ENCODE measurements at regions not wholly inside any gene's neighbourhood (a gene's known extent, or its start where the extent isn't known, plus 50 kb on each side); places are given as distances from the start of the nearest gene placed in this dataset.

DNA sequence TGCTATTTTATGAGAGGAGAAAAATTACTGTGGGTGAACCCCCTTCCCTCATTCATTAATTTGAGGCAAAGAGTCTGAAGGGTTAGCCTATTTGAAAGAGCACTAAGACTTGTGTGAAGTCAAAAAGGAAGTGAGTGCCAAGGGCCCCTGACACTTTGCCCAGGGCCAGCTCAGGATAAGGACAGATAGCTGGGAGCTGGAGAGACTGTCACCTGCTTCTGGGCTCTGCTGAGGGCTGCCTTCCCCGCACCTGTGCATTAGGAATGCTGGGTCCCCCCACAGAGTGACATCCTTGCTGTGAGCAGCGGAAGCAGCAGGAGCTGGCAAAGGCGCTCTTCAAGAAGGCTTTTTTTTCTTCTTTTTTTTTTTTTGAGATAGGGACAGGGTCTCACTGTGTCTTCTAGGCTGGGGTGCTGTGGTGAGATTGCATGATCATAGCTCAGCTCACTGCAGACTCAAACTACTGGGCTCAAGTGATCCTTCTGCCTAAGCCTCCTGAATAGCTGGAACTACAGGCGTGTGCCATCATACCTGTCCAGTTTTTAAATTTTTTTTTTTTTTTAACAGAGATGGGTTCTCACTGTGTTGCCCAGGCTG is 148.3 kb downstream of the AQP4 start:
- H3K36me3 Mint-ChIP-seq: no peaks in the 10 kb centered on the region
- Histone ChIP-seq H3K4me1 (ENCODE audit: insufficient read depth, low read length) (no peaks in the 10 kb centered on the region), H3K9me3 (ENCODE audit: low read length) (no peaks in the 10 kb centered on the region), H3K36me3 (ENCODE audit: insufficient read depth, low read length) (no peaks in the 10 kb centered on the region), H3K4me3 (ENCODE audit: low read length) (no peak overlapping the region), H3K27ac (ENCODE audit: low read depth, low read length) (no peak overlapping the region), H3K27me3 (ENCODE audit: insufficient read depth, low read length, poor library complexity, severe bottlenecking) (no peaks in the 10 kb centered on the region)
- H3K27me3 Mint-ChIP-seq: no peaks in the 10 kb centered on the region
- ChIA-PET CTCF (no interaction called here), POLR2A (no interaction called here)
- no peak for DNase-seq
- no peaks in the 10 kb centered on the region for H3K9me3 Mint-ChIP-seq
- no peak overlapping the region for H3K4me3 Mint-ChIP-seq
- no peaks in the 10 kb centered on the region for H3K4me1 Mint-ChIP-seq
- no peak overlapping the region for H3K27ac Mint-ChIP-seq

DNA sequence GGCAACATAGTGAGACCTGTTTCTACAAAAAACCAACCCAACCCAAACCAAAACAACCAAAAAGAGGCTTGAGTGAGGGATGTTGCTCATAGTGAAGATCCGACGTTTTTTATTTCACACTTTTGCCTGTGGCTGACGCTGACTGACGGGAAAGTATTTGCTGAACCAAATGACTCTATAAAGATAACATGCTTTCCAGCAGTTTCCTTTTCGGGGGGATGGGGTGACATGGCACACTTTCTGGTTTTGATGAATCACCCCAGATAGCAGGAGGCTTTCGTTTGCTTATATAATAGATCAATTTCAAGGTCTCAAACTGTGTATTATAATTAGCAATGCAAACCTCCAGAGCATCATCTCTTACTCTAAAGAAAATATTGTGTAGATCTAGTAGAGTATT is 150.8 kb downstream of the AQP4 start:
- Histone ChIP-seq H3K4me3 (ENCODE audit: low read length) (no peak overlapping the region), H3K9me3 (ENCODE audit: low read length) (no peaks in the 10 kb centered on the region), H3K4me1 (ENCODE audit: insufficient read depth, low read length) (no peaks in the 10 kb centered on the region), H3K27me3 (ENCODE audit: insufficient read depth, low read length, poor library complexity, severe bottlenecking) (no peaks in the 10 kb centered on the region), H3K27ac (ENCODE audit: low read depth, low read length) (no peak overlapping the region), H3K36me3 (ENCODE audit: insufficient read depth, low read length) (no peaks in the 10 kb centered on the region)
- Mint-ChIP-seq H3K9me3 (no peaks in the 10 kb centered on the region), H3K27me3 (peaks cover 2 to 4% of the 10 kb centered on the region in 2 donors), H3K27ac (no peak overlapping the region), H3K4me1 (peaks cover 0 to 1% (median 0%) of the 10 kb centered on the region in 3 donors), H3K36me3 (no peaks in the 10 kb centered on the region), H3K4me3 (no peak overlapping the region)
- ChIA-PET CTCF (no interaction called here), POLR2A (no interaction called here)
- DNase-seq: no peak

DNA sequence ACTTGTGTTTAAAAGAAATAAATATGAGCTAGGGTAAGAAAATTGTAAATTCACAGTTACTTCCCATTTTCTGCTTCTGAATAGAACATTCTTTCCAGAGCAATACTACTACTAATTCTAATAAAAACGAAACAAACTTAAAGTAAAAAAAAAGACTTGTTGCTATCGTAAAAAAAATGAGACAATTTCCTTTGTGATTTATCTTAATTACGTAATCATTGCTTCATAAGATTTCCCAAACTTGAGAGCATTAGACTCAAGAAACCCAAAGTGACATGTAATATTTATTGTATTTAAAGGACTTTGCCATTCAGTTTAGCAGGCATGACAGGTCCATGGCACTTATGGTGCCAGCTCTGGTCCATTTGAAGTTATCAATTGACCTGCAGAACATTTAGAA is 153.8 kb downstream of the AQP4 start:
- no peak overlapping the region for H3K27ac ChIP-seq (ENCODE audit: low read depth, low read length)
- no peaks in the 10 kb centered on the region for H3K27me3 ChIP-seq (ENCODE audit: insufficient read depth, low read length, poor library complexity, severe bottlenecking)
- H3K36me3 Mint-ChIP-seq: no peaks in the 10 kb centered on the region
- ChIA-PET POLR2A (no interaction called here), CTCF (no interaction called here)
- DNase-seq: no peak
- H3K4me1 Mint-ChIP-seq: peaks cover 0 to 1% (median 0%) of the 10 kb centered on the region in 3 donors
- H3K27ac Mint-ChIP-seq: no peak overlapping the region
- no peaks in the 10 kb centered on the region for H3K4me1 ChIP-seq (ENCODE audit: insufficient read depth, low read length)
- H3K36me3 ChIP-seq (ENCODE audit: insufficient read depth, low read length): no peaks in the 10 kb centered on the region
- H3K4me3 Mint-ChIP-seq: no peak overlapping the region
- H3K9me3 ChIP-seq (ENCODE audit: low read length): no peaks in the 10 kb centered on the region
- peaks cover 3 to 4% of the 10 kb centered on the region in 2 donors for H3K27me3 Mint-ChIP-seq
- no peak overlapping the region for H3K4me3 ChIP-seq (ENCODE audit: low read length)
- peaks cover 0 to 3% (median 0%) of the 10 kb centered on the region in 5 donors for H3K9me3 Mint-ChIP-seq

DNA sequence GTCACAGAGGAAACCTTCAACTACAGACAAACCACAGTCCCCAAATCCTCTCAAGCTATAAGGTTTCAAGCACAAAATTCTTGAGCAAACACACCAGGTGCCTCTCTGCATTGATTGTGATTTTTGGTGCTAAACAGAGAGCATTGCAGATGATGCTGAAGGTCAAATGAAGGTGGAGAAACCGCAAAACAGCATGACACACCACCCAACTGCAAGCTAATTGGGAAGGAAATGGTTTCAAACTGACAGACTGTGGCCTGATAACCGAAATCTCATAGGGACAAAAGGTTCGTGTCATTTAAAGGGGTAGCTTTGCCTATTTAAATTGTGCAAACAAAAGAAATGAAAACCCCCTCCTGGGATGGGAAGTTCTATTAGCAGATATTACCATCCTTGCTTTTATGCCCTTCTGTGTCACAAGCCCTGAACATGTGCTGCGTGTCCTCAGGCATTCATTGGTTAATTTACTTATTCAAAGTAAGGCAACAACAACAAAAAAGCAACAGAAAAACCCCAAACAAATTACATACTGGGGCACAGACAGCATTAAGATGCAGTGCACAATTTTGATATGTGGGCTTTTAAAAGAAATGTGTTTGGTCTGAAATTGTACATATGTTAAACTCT is 154.9 kb downstream of the AQP4 start:
- Mint-ChIP-seq H3K9me3 (peaks cover 0 to 3% (median 0%) of the 10 kb centered on the region in 5 donors), H3K36me3 (no peaks in the 10 kb centered on the region), H3K4me3 (no peak overlapping the region), H3K27me3 (peaks cover 3 to 4% of the 10 kb centered on the region in 2 donors), H3K27ac (no peak overlapping the region), H3K4me1 (peaks cover 0 to 1% (median 0%) of the 10 kb centered on the region in 3 donors)
- POLR2A ChIA-PET: no interaction called here
- DNase-seq: no peak
- Histone ChIP-seq H3K4me1 (ENCODE audit: insufficient read depth, low read length) (no peaks in the 10 kb centered on the region), H3K4me3 (ENCODE audit: low read length) (no peak overlapping the region), H3K27me3 (ENCODE audit: insufficient read depth, low read length, poor library complexity, severe bottlenecking) (no peaks in the 10 kb centered on the region), H3K9me3 (ENCODE audit: low read length) (no peaks in the 10 kb centered on the region), H3K36me3 (ENCODE audit: insufficient read depth, low read length) (no peaks in the 10 kb centered on the region), H3K27ac (ENCODE audit: low read depth, low read length) (no peak overlapping the region)
- CTCF ChIA-PET: no interaction called here

DNA sequence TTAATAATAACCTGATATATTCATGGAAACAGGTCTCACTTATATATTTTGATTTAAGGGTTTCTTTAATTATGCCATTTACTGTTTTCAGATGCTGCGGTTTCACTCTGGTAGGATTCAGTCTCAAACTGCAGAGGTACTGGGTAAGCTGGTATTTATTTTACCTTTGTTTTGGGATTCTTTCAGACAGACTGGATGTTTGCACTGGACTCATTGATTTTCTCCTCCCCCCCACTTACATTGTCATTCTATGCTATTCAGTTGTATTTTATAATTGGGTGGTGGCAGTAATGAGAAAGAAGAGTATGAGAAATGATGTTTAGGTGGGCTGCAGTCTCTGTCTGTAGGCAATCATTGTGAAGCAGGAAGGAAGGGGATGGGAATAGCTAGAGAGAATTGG is 155.6 kb downstream of the AQP4 start:
- ChIA-PET CTCF (no interaction called here), POLR2A (no interaction called here)
- H3K27ac ChIP-seq (ENCODE audit: low read depth, low read length): no peak overlapping the region
- no peak overlapping the region for H3K4me3 ChIP-seq (ENCODE audit: low read length)
- H3K4me1 Mint-ChIP-seq: peaks cover 0 to 1% (median 0%) of the 10 kb centered on the region in 3 donors
- H3K27me3 ChIP-seq (ENCODE audit: insufficient read depth, low read length, poor library complexity, severe bottlenecking): no peaks in the 10 kb centered on the region
- no peak overlapping the region for H3K4me3 Mint-ChIP-seq
- no peaks in the 10 kb centered on the region for H3K36me3 ChIP-seq (ENCODE audit: insufficient read depth, low read length)
- no peaks in the 10 kb centered on the region for H3K36me3 Mint-ChIP-seq
- DNase-seq: no peak
- peaks cover 3 to 4% of the 10 kb centered on the region in 2 donors for H3K27me3 Mint-ChIP-seq
- peaks cover 0 to 3% (median 0%) of the 10 kb centered on the region in 5 donors for H3K9me3 Mint-ChIP-seq
- no peaks in the 10 kb centered on the region for H3K4me1 ChIP-seq (ENCODE audit: insufficient read depth, low read length)
- H3K9me3 ChIP-seq (ENCODE audit: low read length): no peaks in the 10 kb centered on the region
- no peak overlapping the region for H3K27ac Mint-ChIP-seq

DNA sequence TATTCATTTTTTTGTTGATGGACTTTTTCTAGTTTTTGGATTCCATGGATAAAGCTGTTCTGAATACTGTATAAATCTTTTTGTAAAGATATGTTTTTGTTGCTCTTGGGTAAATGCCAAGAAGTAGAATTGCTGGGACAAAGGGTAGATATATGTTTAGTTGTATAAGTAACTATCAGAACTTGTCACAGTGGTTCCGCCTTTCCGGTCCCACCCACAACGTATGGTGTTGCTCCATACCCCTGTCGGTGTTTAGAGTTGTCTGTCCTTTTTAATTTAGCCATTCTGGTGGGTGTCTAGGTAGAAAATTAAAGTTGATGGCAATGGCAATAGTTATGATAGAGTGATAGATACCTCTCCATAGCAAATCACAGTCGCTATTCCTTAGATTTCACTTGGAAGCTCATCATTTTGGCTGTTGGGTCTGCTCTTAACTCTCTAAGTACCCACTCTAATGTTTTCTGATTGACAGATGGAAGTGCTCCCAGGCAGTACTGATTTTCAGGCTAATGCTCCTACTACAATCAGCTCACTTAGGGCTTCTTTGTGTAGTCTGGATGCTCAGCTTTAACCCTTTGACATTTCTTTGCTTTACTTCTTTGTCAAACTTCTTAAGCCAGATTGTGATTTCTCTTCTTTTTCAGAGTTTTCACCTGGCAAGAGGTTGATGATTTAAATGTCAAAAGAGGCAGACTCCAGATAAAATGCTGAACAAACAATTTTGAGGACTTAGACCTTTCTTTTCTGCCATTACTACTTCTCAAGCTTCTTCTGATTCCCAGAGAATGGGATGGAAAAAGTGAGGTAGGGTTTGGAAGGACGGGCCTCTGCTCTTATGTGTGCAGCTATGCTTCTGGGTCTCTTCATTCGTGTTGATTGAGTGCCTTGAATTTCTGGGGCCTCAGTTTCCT is 156.4 kb downstream of the AQP4 start:
- Histone ChIP-seq H3K27ac (ENCODE audit: low read depth, low read length) (no peak overlapping the region), H3K27me3 (ENCODE audit: insufficient read depth, low read length, poor library complexity, severe bottlenecking) (no peaks in the 10 kb centered on the region), H3K36me3 (ENCODE audit: insufficient read depth, low read length) (no peaks in the 10 kb centered on the region), H3K4me3 (ENCODE audit: low read length) (no peak overlapping the region), H3K4me1 (ENCODE audit: insufficient read depth, low read length) (no peaks in the 10 kb centered on the region), H3K9me3 (ENCODE audit: low read length) (no peaks in the 10 kb centered on the region)
- H3K27ac Mint-ChIP-seq: no peak overlapping the region
- CTCF ChIA-PET: no interaction called here
- H3K4me3 Mint-ChIP-seq: no peak overlapping the region
- peaks cover 3 to 4% of the 10 kb centered on the region in 2 donors for H3K27me3 Mint-ChIP-seq
- peaks cover 0 to 1% (median 0%) of the 10 kb centered on the region in 3 donors for H3K4me1 Mint-ChIP-seq
- POLR2A ChIA-PET: no interaction called here
- DNase-seq: no peak
- peaks cover 0 to 3% (median 0%) of the 10 kb centered on the region in 5 donors for H3K9me3 Mint-ChIP-seq
- H3K36me3 Mint-ChIP-seq: no peaks in the 10 kb centered on the region

DNA sequence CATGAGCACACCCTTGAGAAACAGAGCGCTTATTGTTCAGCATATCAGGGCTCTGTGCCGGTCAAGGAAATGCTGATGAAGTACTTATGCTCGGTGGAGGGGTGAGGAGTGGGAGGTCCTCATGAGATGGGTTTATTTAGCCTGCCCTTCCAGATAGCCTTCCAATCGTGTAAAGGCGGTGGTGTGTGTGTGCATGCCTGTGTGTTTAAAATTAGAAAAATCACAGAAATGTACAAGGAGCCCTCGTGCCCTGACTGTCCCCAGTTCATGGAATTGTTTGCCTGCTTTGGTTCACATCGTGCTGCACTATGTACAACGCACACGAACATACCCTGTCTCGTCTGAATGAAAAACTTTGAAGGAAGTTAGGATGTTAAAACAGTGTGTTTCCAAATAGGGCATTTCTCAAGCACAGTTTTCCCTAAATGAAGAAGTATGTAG is 158.6 kb downstream of the AQP4 start:
- H3K27me3 Mint-ChIP-seq: peaks cover 3 to 4% of the 10 kb centered on the region in 2 donors

DNA sequence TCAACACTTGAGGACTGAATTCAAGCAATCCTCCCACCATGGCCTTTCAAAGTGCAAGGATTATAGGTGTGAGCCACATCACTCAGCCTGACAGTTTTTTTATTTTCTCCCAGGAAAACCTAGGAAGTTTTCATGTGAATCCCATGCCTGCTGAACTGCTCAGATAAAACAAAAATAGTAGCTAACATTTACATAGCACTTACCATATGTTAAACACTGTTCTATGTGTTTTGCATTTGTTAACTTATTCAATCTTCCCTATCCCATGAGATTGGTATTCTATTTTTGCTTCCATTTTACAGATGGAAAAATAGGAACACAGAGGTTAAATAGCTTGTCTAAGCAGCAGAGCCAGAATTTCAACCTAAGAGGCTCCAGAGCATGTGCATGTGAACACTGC is 157.4 kb upstream of the KCTD1 start:
- no peaks in the 10 kb centered on the region for H3K36me3 Mint-ChIP-seq
- POLR2A ChIA-PET: no interaction called here
- peaks cover 3 to 4% of the 10 kb centered on the region in 2 donors for H3K27me3 Mint-ChIP-seq
- H3K27ac ChIP-seq (ENCODE audit: low read depth, low read length): no peak overlapping the region
- H3K9me3 ChIP-seq (ENCODE audit: low read length): no peaks in the 10 kb centered on the region
- CTCF ChIA-PET: no interaction called here
- H3K27me3 ChIP-seq (ENCODE audit: insufficient read depth, low read length, poor library complexity, severe bottlenecking): no peaks in the 10 kb centered on the region
- DNase-seq: no peak
- no peak overlapping the region for H3K4me3 Mint-ChIP-seq
- no peaks in the 10 kb centered on the region for H3K36me3 ChIP-seq (ENCODE audit: insufficient read depth, low read length)
- H3K9me3 Mint-ChIP-seq: peaks cover 0 to 3% (median 0%) of the 10 kb centered on the region in 5 donors
- no peak overlapping the region for H3K4me3 ChIP-seq (ENCODE audit: low read length)
- H3K27ac Mint-ChIP-seq: no peak overlapping the region
- peaks cover 0 to 1% (median 0%) of the 10 kb centered on the region in 3 donors for H3K4me1 Mint-ChIP-seq
- H3K4me1 ChIP-seq (ENCODE audit: insufficient read depth, low read length): no peaks in the 10 kb centered on the region

More for the DNA sequence above, 158.6 kb downstream of the AQP4 start:
- Mint-ChIP-seq H3K36me3 (no peaks in the 10 kb centered on the region), H3K9me3 (peaks cover 0 to 3% (median 0%) of the 10 kb centered on the region in 5 donors), H3K27ac (no peak overlapping the region), H3K4me3 (no peak overlapping the region), H3K4me1 (peaks cover 0 to 1% (median 0%) of the 10 kb centered on the region in 3 donors)
- Histone ChIP-seq H3K9me3 (ENCODE audit: low read length) (no peaks in the 10 kb centered on the region), H3K27ac (ENCODE audit: low read depth, low read length) (no peak overlapping the region), H3K4me3 (ENCODE audit: low read length) (no peak overlapping the region), H3K4me1 (ENCODE audit: insufficient read depth, low read length) (no peaks in the 10 kb centered on the region), H3K36me3 (ENCODE audit: insufficient read depth, low read length) (no peaks in the 10 kb centered on the region), H3K27me3 (ENCODE audit: insufficient read depth, low read length, poor library complexity, severe bottlenecking) (no peaks in the 10 kb centered on the region)
- CTCF ChIA-PET: no interaction called here
- POLR2A ChIA-PET: no interaction called here
- no peak for DNase-seq
